HG03520 (cell line): ENCODE measurements at regions not wholly inside any gene's neighbourhood (a gene's known extent, or its start where the extent isn't known, plus 50 kb on each side); places are given as distances from the start of the nearest gene placed in this dataset.

Experiments
- ATAC-seq: cut with Tn5 transposase; IDR thresholded peaks from one replicate; pipeline ENCODE4 v1.9.1; 2021; ENCODE audit warnings: mild to moderate bottlenecking, moderate library complexity; ENCODE audit not compliant: unreplicated experiment

GRCh38 chr2:52779446-52779845, 988.2 kb upstream of the CHAC2 start:
- ATAC-seq = no peak

- ATAC-seq = no peak
Measured at GRCh38 chr2:52776571-52776970, 991.0 kb upstream of the CHAC2 start.

GRCh38 chr2:52775674-52776073, 991.9 kb upstream of the CHAC2 start:
- no peak for ATAC-seq

GRCh38 chr2:52765735-52766134, 1001.9 kb upstream of the CHAC2 start:
- ATAC-seq = no peak

GRCh38 chr2:52749764-52750163, 1017.8 kb upstream of the CHAC2 start:
- no peak for ATAC-seq

- ATAC-seq = no peak
Measured at GRCh38 chr2:52745144-52745543, 1022.5 kb upstream of the CHAC2 start.

- no peak for ATAC-seq
Measured at GRCh38 chr2:52732849-52733395, 1034.7 kb upstream of the CHAC2 start.

GRCh38 chr2:52724585-52724984, 1043.0 kb upstream of the CHAC2 start:
- ATAC-seq = no peak

GRCh38 chr2:52717836-52718235, 1049.8 kb upstream of the CHAC2 start:
- ATAC-seq = no peak

- ATAC-seq = no peak
Measured at GRCh38 chr2:52710810-52711618, 1056.6 kb upstream of the CHAC2 start.

GRCh38 chr2:52704251-52704650, 1063.4 kb upstream of the CHAC2 start:
- ATAC-seq = no peak

GRCh38 chr2:52703004-52703403, 1064.6 kb upstream of the CHAC2 start:
- no peak for ATAC-seq

- no peak for ATAC-seq
Measured at GRCh38 chr2:52698408-52698807, 1069.2 kb upstream of the CHAC2 start.

- no peak for ATAC-seq
Measured at GRCh38 chr2:52697690-52698089, 1069.9 kb upstream of the CHAC2 start.

GRCh38 chr2:52695731-52696130, 1071.9 kb upstream of the CHAC2 start:
- ATAC-seq = no peak

GRCh38 chr2:52686935-52687334, 1080.7 kb upstream of the CHAC2 start:
- no peak for ATAC-seq

GRCh38 chr2:52676056-52676455, 1091.5 kb upstream of the CHAC2 start:
- no peak for ATAC-seq

GRCh38 chr2:52668724-52669123, 1098.9 kb upstream of the CHAC2 start:
- no peak for ATAC-seq

GRCh38 chr2:52659546-52659945, 1108.1 kb upstream of the CHAC2 start:
- ATAC-seq = no peak

GRCh38 chr2:52658598-52658997, 1109.0 kb upstream of the CHAC2 start:
- no peak for ATAC-seq

- no peak for ATAC-seq
Measured at GRCh38 chr2:52639692-52640091, 1127.9 kb upstream of the CHAC2 start.

GRCh38 chr2:52632543-52632942, 1135.1 kb upstream of the CHAC2 start:
- no peak for ATAC-seq

GRCh38 chr2:52629944-52630343, 1137.7 kb upstream of the CHAC2 start:
- no peak for ATAC-seq
